Fibroblast of lung (primary cell): ENCODE measurements at regions not wholly inside any gene's neighbourhood (a gene's known extent, or its start where the extent isn't known, plus 50 kb on each side); places are given as distances from the start of the nearest gene placed in this dataset.

ENCODE experiments used
- DNase-seq, 2 donors: peaks; one replicate each; pipeline versions ENCODE4 v3.0.0 to v3.0.0-alpha.2; 2010; ENCODE audit warnings: low read depth in 2 of 2
- H2AFZ ChIP-seq: 2 replicates; pipeline ENCODE4 v1.5.1; 2012; ENCODE audit warnings: low read length, control low read depth, inconsistent platforms
- H3K27ac ChIP-seq: 2 replicates; pipeline ENCODE4 v1.5.1; 2011; ENCODE audit warnings: low read length, control low read depth; ENCODE audit not compliant: insufficient read depth
- H3K27me3 ChIP-seq: 2 replicates; pipeline ENCODE4 v1.5.1; 2011; ENCODE audit warnings: mild to moderate bottlenecking, low read length; ENCODE audit not compliant: control insufficient read depth, insufficient read depth
- H3K36me3 ChIP-seq: 2 replicates; pipeline ENCODE4 v1.5.1; 2011; ENCODE audit warnings: low read length; ENCODE audit not compliant: control insufficient read depth, insufficient read depth
- H3K4me1 ChIP-seq: 2 replicates; pipeline ENCODE4 v1.5.1; 2011; ENCODE audit warnings: low read length; ENCODE audit not compliant: control insufficient read depth, insufficient read depth; ENCODE audit errors: extremely low read depth
- H3K4me2 ChIP-seq: 2 replicates; pipeline ENCODE4 v1.5.1; 2011; ENCODE audit warnings: low read length, control low read depth; ENCODE audit not compliant: insufficient read depth; ENCODE audit errors: extremely low read depth
- H3K4me3 ChIP-seq, 4 experiments: fragments of 200-600 bp in 1 of 4; sonication (generic) in 1 of 4; replicated peaks in 1 of 4; 2 replicates each; pipeline ENCODE4 v1.5.1; 2011 to 2016; ENCODE audit warnings: low read length in 4 of 4, low read depth in 3 of 4, mild to moderate bottlenecking in 3 of 4, control low read depth in 2 of 4, inconsistent platforms in 1 of 4, mixed read lengths in 1 of 4; ENCODE audit not compliant: insufficient read depth in 1 of 4; ENCODE audit errors: control extremely low read depth in 1 of 4
- H3K79me2 ChIP-seq: 2 replicates; pipeline ENCODE4 v1.5.1; 2012; ENCODE audit warnings: mild to moderate bottlenecking, low read length, inconsistent platforms; ENCODE audit not compliant: control insufficient read depth, insufficient read depth
- H3K9ac ChIP-seq: 2 replicates; pipeline ENCODE4 v1.5.1; 2011; ENCODE audit warnings: mild to moderate bottlenecking, low read length, control low read depth; ENCODE audit not compliant: insufficient read depth
- H3K9me3 ChIP-seq: 2 replicates; pipeline ENCODE4 v1.5.1; 2012; ENCODE audit warnings: low read depth, low read length; ENCODE audit not compliant: control insufficient read depth, insufficient read depth
- H4K20me1 ChIP-seq: 2 replicates; pipeline ENCODE4 v1.5.1; 2011; ENCODE audit warnings: low read length; ENCODE audit not compliant: control insufficient read depth, insufficient read depth; ENCODE audit errors: extremely low read depth
- EZH2 ChIP-seq: IDR thresholded peaks from 2 replicates; pipeline ENCODE4 v1.5.1; 2012; ENCODE audit warnings: low read length, control low read depth, mild to moderate bottlenecking; ENCODE audit errors: missing control alignments
- TF ChIP-seq, protein P1 (sequence below), 2 donors: IDR thresholded peaks in 1 of 2; conservative IDR thresholded peaks in 1 of 2; 1 replicate in 1 of 2; 2 replicates in 1 of 2; pipeline ENCODE4 v1.5.1; 2011 to 2012; ENCODE audit warnings: low read length in 2 of 2, control low read depth in 1 of 2, inconsistent platforms in 1 of 2, low read depth in 1 of 2, mild to moderate bottlenecking in 1 of 2

DNA sequence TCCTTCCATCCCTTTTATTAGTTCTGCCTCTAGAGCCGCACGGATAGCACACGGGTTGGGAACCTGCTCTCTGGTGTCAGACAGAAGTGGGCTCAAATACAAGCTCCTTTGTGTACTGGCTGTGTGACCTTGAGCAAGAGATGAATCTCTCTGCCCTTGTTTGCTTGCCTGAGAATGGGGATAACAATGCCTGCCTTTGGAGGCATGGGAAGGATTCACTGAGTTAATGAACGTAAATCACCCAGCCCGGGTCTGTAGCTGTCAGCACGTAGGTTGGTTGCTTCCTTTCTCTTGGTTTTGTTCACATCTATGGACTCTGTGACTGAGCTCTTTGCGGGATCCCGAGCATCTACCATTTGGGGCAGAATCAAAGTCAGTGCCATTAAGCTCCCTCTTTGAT is 79.3 kb upstream of the NRXN3 start:
- H2AFZ ChIP-seq, result no peak overlapping the region
- no peak for DNase-seq

DNA sequence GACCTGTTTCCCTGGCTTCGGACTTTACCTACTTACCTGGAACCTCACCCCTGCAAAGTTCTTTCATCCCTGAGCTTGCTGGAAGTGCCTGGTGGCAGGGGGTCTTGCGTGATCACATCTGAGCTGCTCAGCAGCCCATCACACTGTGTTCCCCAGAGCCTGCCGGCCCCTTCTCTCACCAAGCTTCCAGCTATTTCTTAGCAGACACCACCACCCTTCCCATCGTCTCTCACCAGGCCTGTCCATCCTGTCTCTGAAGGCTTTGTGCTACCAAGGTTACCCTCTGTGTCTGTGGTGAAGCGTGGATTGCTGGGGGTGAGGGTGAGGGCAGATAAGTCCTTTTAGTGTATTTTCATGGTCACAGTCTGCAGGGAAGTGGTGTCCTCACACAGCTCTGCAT is 78.8 kb upstream of the NRXN3 start:
- Histone ChIP-seq H3K4me3 (no peak overlapping the region), H3K79me2 (no peaks in the 10 kb centered on the region), H3K9me3 (no peaks in the 10 kb centered on the region), H3K27ac (no peak overlapping the region), H3K4me2 (no peak overlapping the region), H4K20me1 (no peaks in the 10 kb centered on the region), H3K36me3 (no peaks in the 10 kb centered on the region), H2AFZ (no peak overlapping the region), H3K9ac (no peak overlapping the region), H3K27me3 (no peaks in the 10 kb centered on the region), H3K4me1 (no peaks in the 10 kb centered on the region)
- DNase-seq, result no peak
- TF ChIP-seq, protein P1, sequence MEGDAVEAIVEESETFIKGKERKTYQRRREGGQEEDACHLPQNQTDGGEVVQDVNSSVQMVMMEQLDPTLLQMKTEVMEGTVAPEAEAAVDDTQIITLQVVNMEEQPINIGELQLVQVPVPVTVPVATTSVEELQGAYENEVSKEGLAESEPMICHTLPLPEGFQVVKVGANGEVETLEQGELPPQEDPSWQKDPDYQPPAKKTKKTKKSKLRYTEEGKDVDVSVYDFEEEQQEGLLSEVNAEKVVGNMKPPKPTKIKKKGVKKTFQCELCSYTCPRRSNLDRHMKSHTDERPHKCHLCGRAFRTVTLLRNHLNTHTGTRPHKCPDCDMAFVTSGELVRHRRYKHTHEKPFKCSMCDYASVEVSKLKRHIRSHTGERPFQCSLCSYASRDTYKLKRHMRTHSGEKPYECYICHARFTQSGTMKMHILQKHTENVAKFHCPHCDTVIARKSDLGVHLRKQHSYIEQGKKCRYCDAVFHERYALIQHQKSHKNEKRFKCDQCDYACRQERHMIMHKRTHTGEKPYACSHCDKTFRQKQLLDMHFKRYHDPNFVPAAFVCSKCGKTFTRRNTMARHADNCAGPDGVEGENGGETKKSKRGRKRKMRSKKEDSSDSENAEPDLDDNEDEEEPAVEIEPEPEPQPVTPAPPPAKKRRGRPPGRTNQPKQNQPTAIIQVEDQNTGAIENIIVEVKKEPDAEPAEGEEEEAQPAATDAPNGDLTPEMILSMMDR (conservative IDR thresholded peaks at IDR 0.05 in 1 of 2, IDR thresholded peaks at IDR 0.05 in 1 of 2; ENCODE audit: low read depth in 1 of 2, low read length in 2 of 2), result no peak
- no peak for TF ChIP-seq EZH2

More for the DNA sequence above, 79.3 kb upstream of the NRXN3 start:
- H3K4me2 ChIP-seq, result no peak overlapping the region
- H4K20me1 ChIP-seq, result no peaks in the 10 kb centered on the region
- H3K4me3 ChIP-seq, result no peak overlapping the region
- TF ChIP-seq, protein P1 (conservative IDR thresholded peaks at IDR 0.05 in 1 of 2, IDR thresholded peaks at IDR 0.05 in 1 of 2; ENCODE audit: low read depth in 1 of 2, low read length in 2 of 2), result no peak
- no peak for TF ChIP-seq EZH2
- no peaks in the 10 kb centered on the region for H3K36me3 ChIP-seq
- H3K79me2 ChIP-seq, result no peaks in the 10 kb centered on the region
- H3K9me3 ChIP-seq, result no peaks in the 10 kb centered on the region
- no peak overlapping the region for H3K27ac ChIP-seq
- no peaks in the 10 kb centered on the region for H3K4me1 ChIP-seq
- H3K27me3 ChIP-seq, result no peaks in the 10 kb centered on the region
- no peak overlapping the region for H3K9ac ChIP-seq

DNA sequence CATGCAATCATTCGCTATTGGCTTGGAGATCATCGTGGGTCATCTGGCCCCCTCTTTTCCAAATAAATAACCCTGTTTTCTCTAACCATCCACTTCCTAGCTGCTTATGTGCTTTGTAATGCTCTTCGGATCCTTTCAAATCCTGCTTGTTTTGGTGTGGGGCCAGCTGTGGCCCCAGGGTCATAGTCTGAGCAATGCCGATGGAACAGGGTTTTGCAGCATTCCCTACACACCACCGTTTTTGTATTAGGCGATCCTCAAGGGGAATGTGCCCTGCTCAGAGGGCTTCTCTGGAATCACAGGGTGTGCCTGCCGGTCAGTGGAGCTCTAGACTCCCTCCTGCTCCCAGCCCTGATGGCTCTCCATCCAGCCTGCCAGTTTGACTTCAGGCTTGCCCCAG is 78.1 kb upstream of the NRXN3 start:
- H3K27me3 ChIP-seq, result no peaks in the 10 kb centered on the region
- DNase-seq, result no peak
- H3K36me3 ChIP-seq, result no peaks in the 10 kb centered on the region
- no peak overlapping the region for H3K4me3 ChIP-seq
- H3K4me1 ChIP-seq, result no peaks in the 10 kb centered on the region
- no peak overlapping the region for H3K27ac ChIP-seq
- no peak overlapping the region for H3K4me2 ChIP-seq
- no peaks in the 10 kb centered on the region for H3K9me3 ChIP-seq
- TF ChIP-seq, protein P1 (conservative IDR thresholded peaks at IDR 0.05 in 1 of 2, IDR thresholded peaks at IDR 0.05 in 1 of 2; ENCODE audit: low read depth in 1 of 2, low read length in 2 of 2), result no peak
- no peaks in the 10 kb centered on the region for H4K20me1 ChIP-seq
- no peak overlapping the region for H2AFZ ChIP-seq
- no peak overlapping the region for H3K9ac ChIP-seq
- no peaks in the 10 kb centered on the region for H3K79me2 ChIP-seq
